Nephron (organoid): ENCODE measurements at regions not wholly inside any gene's neighbourhood (a gene's known extent, or its start where the extent isn't known, plus 50 kb on each side); places are given as distances from the start of the nearest gene placed in this dataset.

Experiments
- H3K27ac Mint-ChIP-seq, 3 experiments: 2 replicates each; pipeline ENCODE4 v1.8.0; 2020; ENCODE audit warnings: mixed read lengths in 3 of 3, mild to moderate bottlenecking in 2 of 3, moderate library complexity in 1 of 3
- H3K27me3 Mint-ChIP-seq: 2 replicates; pipeline ENCODE4 v1.8.0; 2021; ENCODE audit warnings: low read depth, mild to moderate bottlenecking, moderate library complexity, mixed read lengths
- H3K36me3 Mint-ChIP-seq: 2 replicates; pipeline ENCODE4 v1.8.0; 2020; ENCODE audit warnings: low read depth, mixed read lengths
- H3K4me1 Mint-ChIP-seq: 2 replicates; pipeline ENCODE4 v1.8.0; 2020; ENCODE audit warnings: mixed read lengths
- H3K4me3 Mint-ChIP-seq, 3 experiments: 2 replicates each; pipeline ENCODE4 v1.8.0; 2020; ENCODE audit warnings: mild to moderate bottlenecking in 3 of 3, mixed read lengths in 3 of 3, moderate library complexity in 2 of 3
- H3K9me3 Mint-ChIP-seq: 2 replicates; pipeline ENCODE4 v1.8.0; 2020; ENCODE audit warnings: mixed read lengths
- TF ChIP-seq, protein P1 (sequence below), 3 experiments: fragments of 200-600 bp; sonication (generic); IDR thresholded peaks; one replicate each; pipeline ENCODE4 v1.5.0; 2021; ENCODE audit warnings: antibody characterized with exemption in 3 of 3; ENCODE audit not compliant: unreplicated experiment in 3 of 3

DNA sequence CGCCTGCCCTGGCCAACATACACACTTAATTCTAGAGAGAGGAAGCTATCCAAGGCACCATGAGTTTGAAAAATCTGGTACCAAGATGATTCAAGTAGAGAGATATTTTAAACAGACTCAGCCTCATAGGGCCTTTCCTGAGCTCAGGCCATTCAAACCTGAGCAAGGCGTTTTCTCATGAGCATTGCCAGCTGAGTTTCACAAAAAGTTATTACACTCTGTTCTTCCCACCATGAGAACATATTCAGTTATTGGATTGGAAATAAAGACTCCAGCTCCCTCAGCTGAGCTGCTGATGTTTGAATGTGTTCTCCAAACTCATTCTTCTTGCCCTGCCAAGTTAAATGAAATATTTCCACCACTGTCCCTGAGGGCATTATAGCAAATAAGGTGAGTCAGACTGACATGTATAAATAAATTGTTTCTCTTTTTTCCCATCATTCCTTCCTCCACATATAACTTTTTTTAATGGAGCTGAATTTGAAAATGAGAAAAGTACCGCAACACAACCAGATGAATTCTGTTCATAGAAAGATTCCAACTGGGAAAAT lies 429.6 kb downstream of the RAB28 start:
- Mint-ChIP-seq H3K27ac (no peak overlapping the region), H3K4me1 (peaks cover 14% of the 10 kb centered on the region), H3K36me3 (no peaks in the 10 kb centered on the region), H3K27me3 (no peaks in the 10 kb centered on the region), H3K9me3 (peaks cover 1% of the 10 kb centered on the region), H3K4me3 (no peak overlapping the region)
- TF ChIP-seq, protein P1, sequence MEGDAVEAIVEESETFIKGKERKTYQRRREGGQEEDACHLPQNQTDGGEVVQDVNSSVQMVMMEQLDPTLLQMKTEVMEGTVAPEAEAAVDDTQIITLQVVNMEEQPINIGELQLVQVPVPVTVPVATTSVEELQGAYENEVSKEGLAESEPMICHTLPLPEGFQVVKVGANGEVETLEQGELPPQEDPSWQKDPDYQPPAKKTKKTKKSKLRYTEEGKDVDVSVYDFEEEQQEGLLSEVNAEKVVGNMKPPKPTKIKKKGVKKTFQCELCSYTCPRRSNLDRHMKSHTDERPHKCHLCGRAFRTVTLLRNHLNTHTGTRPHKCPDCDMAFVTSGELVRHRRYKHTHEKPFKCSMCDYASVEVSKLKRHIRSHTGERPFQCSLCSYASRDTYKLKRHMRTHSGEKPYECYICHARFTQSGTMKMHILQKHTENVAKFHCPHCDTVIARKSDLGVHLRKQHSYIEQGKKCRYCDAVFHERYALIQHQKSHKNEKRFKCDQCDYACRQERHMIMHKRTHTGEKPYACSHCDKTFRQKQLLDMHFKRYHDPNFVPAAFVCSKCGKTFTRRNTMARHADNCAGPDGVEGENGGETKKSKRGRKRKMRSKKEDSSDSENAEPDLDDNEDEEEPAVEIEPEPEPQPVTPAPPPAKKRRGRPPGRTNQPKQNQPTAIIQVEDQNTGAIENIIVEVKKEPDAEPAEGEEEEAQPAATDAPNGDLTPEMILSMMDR (IDR thresholded peaks at IDR 0.05; ENCODE audit: unreplicated experiment in 3 of 3), result no peak

DNA sequence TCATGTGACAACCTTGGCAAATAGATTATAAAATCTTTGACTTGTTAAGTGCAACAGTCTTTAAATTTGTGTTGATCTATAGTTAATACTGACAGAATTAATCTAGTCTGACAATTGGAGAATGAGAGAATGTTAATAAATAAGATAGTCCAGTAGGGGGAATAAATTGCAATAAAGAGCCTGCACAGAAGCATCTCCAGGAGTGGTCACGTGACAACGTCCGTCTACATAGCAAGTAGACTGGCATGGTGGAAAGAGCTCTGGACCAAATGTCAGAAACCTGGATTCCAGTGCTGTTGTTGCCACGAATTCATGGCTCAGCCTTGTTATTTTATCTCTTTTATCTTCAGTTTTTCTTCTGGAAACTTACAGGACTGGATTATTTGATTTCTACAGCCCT lies 436.5 kb downstream of the RAB28 start:
- TF ChIP-seq, protein P1 (IDR thresholded peaks at IDR 0.05; ENCODE audit: unreplicated experiment in 3 of 3), result no peak
- no peak overlapping the region for H3K4me3 Mint-ChIP-seq

DNA sequence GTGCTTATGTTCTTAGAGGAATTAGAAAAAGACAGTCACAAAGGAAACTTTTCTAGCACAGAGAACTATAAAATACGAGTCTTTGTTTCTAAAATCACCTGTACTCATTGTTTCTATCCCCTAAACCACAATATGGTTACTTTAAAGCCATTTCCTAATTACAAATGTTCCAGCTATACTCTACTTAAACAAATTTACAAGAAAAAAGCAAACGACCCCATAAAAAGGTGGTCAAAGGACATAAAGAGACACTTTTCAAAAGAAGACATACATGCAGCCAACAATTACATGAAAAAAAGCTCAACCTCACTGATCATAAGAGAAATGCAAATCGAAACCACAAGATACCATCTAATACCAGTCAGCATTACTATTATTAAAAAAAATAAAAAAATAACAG lies 447.3 kb downstream of the RAB28 start:
- H3K4me1 Mint-ChIP-seq, result peaks cover 10% of the 10 kb centered on the region
- no peaks in the 10 kb centered on the region for H3K9me3 Mint-ChIP-seq
- H3K27me3 Mint-ChIP-seq, result no peaks in the 10 kb centered on the region
- TF ChIP-seq, protein P1 (IDR thresholded peaks at IDR 0.05; ENCODE audit: unreplicated experiment in 3 of 3), result no peak
- H3K36me3 Mint-ChIP-seq, result no peaks in the 10 kb centered on the region
- no peak overlapping the region for H3K27ac Mint-ChIP-seq
- no peak overlapping the region for H3K4me3 Mint-ChIP-seq

More for the DNA sequence above, 436.5 kb downstream of the RAB28 start:
- Mint-ChIP-seq H3K36me3 (no peaks in the 10 kb centered on the region), H3K27ac (no peak overlapping the region), H3K4me1 (no peaks in the 10 kb centered on the region), H3K9me3 (peaks cover 2% of the 10 kb centered on the region), H3K27me3 (no peaks in the 10 kb centered on the region)

DNA sequence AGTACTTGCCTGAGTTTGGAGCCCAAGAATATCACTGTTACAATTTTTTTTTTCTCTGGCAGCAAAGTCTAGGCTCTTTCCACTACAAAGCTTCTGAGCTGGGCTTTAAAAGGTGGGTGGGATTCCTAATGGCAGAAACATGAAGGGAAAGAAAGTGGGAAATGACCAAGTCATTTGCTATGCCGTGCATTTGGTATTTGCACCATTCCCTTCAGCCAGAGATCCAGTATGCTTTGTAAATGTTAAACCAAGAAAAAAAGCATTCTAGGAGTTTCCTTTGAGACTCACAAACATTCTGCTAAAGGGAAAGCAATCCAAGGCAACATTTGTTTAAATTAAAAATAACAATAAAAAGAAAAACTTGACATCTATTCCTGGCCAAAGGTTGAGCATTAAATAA lies 451.2 kb downstream of the RAB28 start:
- peaks cover 10% of the 10 kb centered on the region for H3K4me1 Mint-ChIP-seq
- H3K27me3 Mint-ChIP-seq, result no peaks in the 10 kb centered on the region
- no peaks in the 10 kb centered on the region for H3K9me3 Mint-ChIP-seq
- peak overlapping the region in 1 of 3 experiments; percentile 12 for H3K27ac Mint-ChIP-seq
- H3K4me3 Mint-ChIP-seq, result no peak overlapping the region
- H3K36me3 Mint-ChIP-seq, result no peaks in the 10 kb centered on the region
- TF ChIP-seq, protein P1 (IDR thresholded peaks at IDR 0.05; ENCODE audit: unreplicated experiment in 3 of 3), result no peak

DNA sequence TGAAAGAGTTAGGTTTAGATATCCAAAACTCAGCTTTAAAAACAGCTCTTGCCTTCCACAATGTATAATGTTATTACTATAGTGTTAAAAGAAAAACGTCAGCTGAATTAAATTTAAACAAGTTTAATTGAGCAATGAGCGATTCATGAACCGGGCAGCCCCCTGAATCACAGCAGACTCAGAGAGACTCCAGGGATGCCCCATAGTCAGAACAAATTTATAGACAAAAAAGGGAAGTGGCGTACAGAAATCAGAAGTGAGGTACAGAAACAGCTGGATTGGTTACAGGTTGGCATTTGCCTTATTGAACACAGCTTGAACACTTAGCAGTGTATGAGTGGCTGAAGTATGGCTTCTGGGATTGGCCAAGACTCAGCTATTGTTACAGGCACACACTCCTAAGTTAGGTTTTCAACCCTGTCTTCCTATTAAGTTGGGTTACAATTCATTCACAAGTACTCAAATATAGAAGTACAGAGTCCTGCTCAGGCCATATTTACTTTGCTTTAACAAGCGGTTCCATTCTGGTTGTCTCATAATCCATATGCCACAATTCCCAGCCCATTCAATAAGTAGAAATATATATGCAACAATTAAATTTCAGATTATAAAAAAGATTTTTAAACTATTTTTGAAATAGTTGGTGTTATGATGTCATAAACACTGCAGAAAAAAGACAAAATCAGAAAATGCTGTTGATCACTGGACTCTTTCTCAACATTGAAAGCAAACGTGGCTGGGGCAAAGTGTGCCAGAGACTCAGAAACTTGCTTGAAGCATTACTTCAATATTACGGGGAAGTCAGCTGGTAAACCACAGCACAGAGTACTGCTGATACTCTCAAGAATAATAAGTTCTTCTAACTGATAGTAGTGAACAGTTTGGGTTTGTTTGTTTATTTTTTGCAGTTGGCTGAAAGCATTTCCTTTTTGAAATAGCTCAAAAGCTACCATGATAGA lies 459.7 kb downstream of the RAB28 start:
- Mint-ChIP-seq H3K27ac (no peak overlapping the region), H3K36me3 (no peaks in the 10 kb centered on the region)
- TF ChIP-seq, protein P1 (IDR thresholded peaks at IDR 0.05; ENCODE audit: unreplicated experiment in 3 of 3), result no peak

More for the DNA sequence above, 459.7 kb downstream of the RAB28 start:
- no peaks in the 10 kb centered on the region for H3K9me3 Mint-ChIP-seq
- no peaks in the 10 kb centered on the region for H3K27me3 Mint-ChIP-seq
- no peak overlapping the region for H3K4me3 Mint-ChIP-seq
- H3K4me1 Mint-ChIP-seq, result no peaks in the 10 kb centered on the region
